Gastrocnemius medialis (tissue), 4 donors: ENCODE measurements at regions not wholly inside any gene's neighbourhood (a gene's known extent, or its start where the extent isn't known, plus 50 kb on each side); places are given as distances from the start of the nearest gene placed in this dataset.

Experiments used
- POLR2A ChIP-seq, 2 donors: fragments of 450-650 bp; IDR thresholded peaks; one replicate each; pipeline ENCODE4 v1.6.1; 2017; ENCODE audit warnings: antibody characterized with exemption in 2 of 2, mild to moderate bottlenecking in 2 of 2, moderate library complexity in 2 of 2
- TF ChIP-seq, protein P1 (sequence below), 5 experiments: fragments of 450-650 bp in 3 of 5; fragments of 200-600 bp in 2 of 5; sonication (generic) in 2 of 5; IDR thresholded peaks in 4 of 5; conservative IDR thresholded peaks in 1 of 5; 1 replicate in 4 of 5; 2 replicates in 1 of 5; pipeline ENCODE4 v1.5.1; 2016 to 2019; ENCODE audit warnings: antibody characterized with exemption in 5 of 5, mild to moderate bottlenecking in 3 of 5, moderate library complexity in 3 of 5

DNA sequence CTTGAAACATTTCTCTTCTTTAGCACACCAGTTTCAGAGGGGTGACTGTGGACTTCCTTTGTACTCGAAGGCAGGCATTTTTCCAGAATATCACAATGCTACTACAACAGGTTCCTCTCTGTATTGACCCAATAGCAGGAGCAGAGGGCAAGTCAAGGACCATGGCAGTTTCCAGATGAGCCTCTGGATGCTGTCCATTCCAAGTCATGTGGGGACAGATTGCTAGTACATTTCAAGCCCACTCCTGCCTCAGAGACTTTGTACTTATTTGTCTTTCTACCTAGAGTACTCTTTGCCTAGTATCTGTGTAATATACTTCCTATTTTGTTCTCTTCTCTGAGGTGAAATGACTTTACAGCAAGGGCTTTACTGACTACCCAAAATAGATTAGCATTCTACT is 373.9 kb downstream of the PIK3C3 start:
- no peak for TF ChIP-seq POLR2A (IDR thresholded peaks at IDR 0.05)
- TF ChIP-seq, protein P1, sequence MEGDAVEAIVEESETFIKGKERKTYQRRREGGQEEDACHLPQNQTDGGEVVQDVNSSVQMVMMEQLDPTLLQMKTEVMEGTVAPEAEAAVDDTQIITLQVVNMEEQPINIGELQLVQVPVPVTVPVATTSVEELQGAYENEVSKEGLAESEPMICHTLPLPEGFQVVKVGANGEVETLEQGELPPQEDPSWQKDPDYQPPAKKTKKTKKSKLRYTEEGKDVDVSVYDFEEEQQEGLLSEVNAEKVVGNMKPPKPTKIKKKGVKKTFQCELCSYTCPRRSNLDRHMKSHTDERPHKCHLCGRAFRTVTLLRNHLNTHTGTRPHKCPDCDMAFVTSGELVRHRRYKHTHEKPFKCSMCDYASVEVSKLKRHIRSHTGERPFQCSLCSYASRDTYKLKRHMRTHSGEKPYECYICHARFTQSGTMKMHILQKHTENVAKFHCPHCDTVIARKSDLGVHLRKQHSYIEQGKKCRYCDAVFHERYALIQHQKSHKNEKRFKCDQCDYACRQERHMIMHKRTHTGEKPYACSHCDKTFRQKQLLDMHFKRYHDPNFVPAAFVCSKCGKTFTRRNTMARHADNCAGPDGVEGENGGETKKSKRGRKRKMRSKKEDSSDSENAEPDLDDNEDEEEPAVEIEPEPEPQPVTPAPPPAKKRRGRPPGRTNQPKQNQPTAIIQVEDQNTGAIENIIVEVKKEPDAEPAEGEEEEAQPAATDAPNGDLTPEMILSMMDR (IDR thresholded peaks at IDR 0.05 in 4 of 5, conservative IDR thresholded peaks at IDR 0.05 in 1 of 5) = no peak
